Ovary (tissue), 7 donors: ENCODE measurements at regions not wholly inside any gene's neighbourhood (a gene's known extent, or its start where the extent isn't known, plus 50 kb on each side); places are given as distances from the start of the nearest gene placed in this dataset.

Source experiments
- DNase-seq, 5 donors: peaks; one replicate each; pipeline ENCODE4 v3.0.0-alpha.2; 2019 to 2020
- H3K27ac ChIP-seq, 2 donors: fragments of 200-600 bp; one replicate each; pipeline versions ENCODE4 v1.5.1 to v1.8.0; 2019 to 2022
- H3K27me3 ChIP-seq: fragments of 200-600 bp; one replicate; pipeline ENCODE4 v1.8.0; 2022
- H3K36me3 ChIP-seq: fragments of 200-600 bp; sonication (generic); one replicate; pipeline ENCODE4 v1.5.1; 2019
- H3K4me1 ChIP-seq: one replicate; pipeline ENCODE4 v1.8.1; 2013; ENCODE audit warnings: mild to moderate bottlenecking, moderate library complexity; ENCODE audit not compliant: insufficient read depth
- H3K4me3 ChIP-seq: fragments of 200-600 bp; sonication (generic); one replicate; pipeline ENCODE4 v1.5.1; 2017
- H3K9me3 ChIP-seq, 2 donors: fragments of 200-600 bp in 1 of 2; sonication (generic) in 1 of 2; one replicate each; pipeline versions ENCODE4 v1.5.1 to v1.8.1; 2013 to 2019; ENCODE audit warnings: mild to moderate bottlenecking in 1 of 2, moderate library complexity in 1 of 2
- CTCF ChIP-seq, 3 donors: fragments of 450-650 bp in 2 of 3; fragments of 200-600 bp in 1 of 3; IDR thresholded peaks; one replicate each; pipeline versions ENCODE4 v1.5.1 to v1.8.0; 2016 to 2022; ENCODE audit warnings: antibody characterized with exemption in 3 of 3, mild to moderate bottlenecking in 1 of 3
- EP300 ChIP-seq: sonication (generic); formaldehyde crosslinking; IDR thresholded peaks from one replicate; pipeline ENCODE4 v1.6.1; 2017; ENCODE audit warnings: antibody characterized with exemption
- POLR2A ChIP-seq: fragments of 450-650 bp; IDR thresholded peaks from one replicate; pipeline ENCODE4 v1.6.1; 2017; ENCODE audit warnings: antibody characterized with exemption, mild to moderate bottlenecking, moderate library complexity
- WGBS, 3 donors: extraction: QIAGEN DNeasy Blood & Tissue Kit in 1 of 3; methylation state at CpG; one replicate each; pipeline versions ENCODE4 v1.1.5 to v1.1.7; 2013 to 2017; 5-methylcytosine and 5-hydroxymethylcytosine counted together
- intact Hi-C, 4 donors: fragments of 100-400 bp; cut with DNase I; formaldehyde crosslinking; loops; one replicate each; pipeline versions ENCODE4 v1.11.0 to v1.15.1; 2022 to 2023
- donor health status: DM: no; HTN: no; CAD: no; lungs with moderate emphysema.
- donor health status: DM: no; HTN: no; CAD: no.
- donor health status: Bipolar disorder and iron deficiency.
- donor health status: DM: no; HTN: no; CAD: no.
- donor health status: DM: yes; HTN: yes; CAD: no.

GRCh38 chr10:23702977-23703414, 264.1 kb downstream of the OTUD1 start:
- TF ChIP-seq POLR2A (no peak), CTCF (IDR thresholded peaks at IDR 0.05) (no peak), EP300 (no peak)
- intact Hi-C loops = loop anchor here in 1 of 4 donors (10.0 kb wide), 1 partner anchor 388 kb away; no protein-coding TSS in a partner anchor

DNA sequence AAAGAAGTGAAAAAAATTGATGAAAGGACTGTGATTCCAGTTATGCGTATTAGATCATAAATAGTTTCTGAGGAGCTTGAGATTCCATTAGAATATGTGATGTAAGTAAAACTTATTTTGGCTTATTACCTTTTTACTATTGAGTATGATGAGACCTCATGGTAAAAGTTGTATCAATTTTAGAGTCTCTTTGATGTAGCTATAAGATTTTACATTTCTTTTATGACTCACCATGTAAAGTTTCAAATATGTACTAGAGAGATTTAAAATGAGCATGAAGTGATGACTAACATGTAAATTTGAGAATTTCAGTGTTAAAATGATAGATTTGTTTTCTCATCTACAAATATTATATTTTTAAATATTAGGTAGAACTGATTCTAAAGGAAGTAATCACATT, 276.5 kb downstream of the OTUD1 start:
- Histone ChIP-seq H3K9me3 (no peaks in the 10 kb centered on the region), H3K27me3 (no peaks in the 10 kb centered on the region), H3K27ac (no peak overlapping the region), H3K4me1 (no peaks in the 10 kb centered on the region), H3K36me3 (no peaks in the 10 kb centered on the region), H3K4me3 (no peak overlapping the region)
- no peak for DNase-seq
- intact Hi-C loops = no loop called here
- WGBS, 3 donors = 94 to 97% (median 96%) methylated on average over 1 of the region's 1 CpG
- no peak for TF ChIP-seq EP300
- no peak for TF ChIP-seq CTCF (IDR thresholded peaks at IDR 0.05)
- TF ChIP-seq POLR2A = no peak

More at GRCh38 chr10:23702977-23703414, 264.1 kb downstream of the OTUD1 start:
- WGBS, 3 donors = 6 to 15% (median 8%) methylated on average over 9 of the region's 9 CpGs
- Histone ChIP-seq H3K4me1 (no peaks in the 10 kb centered on the region), H3K27me3 (no peaks in the 10 kb centered on the region), H3K36me3 (no peaks in the 10 kb centered on the region), H3K27ac (no peak overlapping the region), H3K9me3 (no peaks in the 10 kb centered on the region), H3K4me3 (no peak overlapping the region)
- peak in 2 of 5 donors; percentile 20 to 30 for DNase-seq

DNA sequence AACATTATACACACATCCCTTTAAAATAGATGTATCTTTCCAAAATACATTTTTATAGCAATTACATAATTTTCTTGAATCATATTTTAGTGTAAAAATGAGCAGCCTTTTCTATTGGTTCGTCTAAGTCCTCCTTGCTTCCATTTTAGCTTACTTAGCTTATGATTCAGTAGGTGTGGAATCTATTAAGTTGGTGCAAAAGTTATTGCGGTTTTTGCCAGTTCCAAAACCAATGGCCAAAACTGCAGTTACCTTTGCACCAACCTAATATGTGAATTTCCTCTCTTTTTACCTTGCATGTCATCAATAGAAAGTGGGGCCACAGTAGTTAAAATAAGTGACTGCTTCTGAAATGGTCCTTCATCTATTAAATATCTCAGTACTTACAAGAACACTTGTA, 279.0 kb downstream of the OTUD1 start:
- no peak for DNase-seq
- TF ChIP-seq CTCF (IDR thresholded peaks at IDR 0.05) = no peak
- no peak for TF ChIP-seq POLR2A
- no peak for TF ChIP-seq EP300
- intact Hi-C loops = no loop called here
- no peak overlapping the region for H3K27ac ChIP-seq
- no peaks in the 10 kb centered on the region for H3K27me3 ChIP-seq
- no peaks in the 10 kb centered on the region for H3K9me3 ChIP-seq
- no peaks in the 10 kb centered on the region for H3K4me1 ChIP-seq
- no peaks in the 10 kb centered on the region for H3K36me3 ChIP-seq
- no peak overlapping the region for H3K4me3 ChIP-seq
- WGBS, 3 donors = 53 to 55% (median 55%) methylated on average over 2 of the region's 2 CpGs

- no peak for DNase-seq
- intact Hi-C loops = no loop called here
- H3K9me3 ChIP-seq = no peaks in the 10 kb centered on the region
- no peak overlapping the region for H3K27ac ChIP-seq
- no peaks in the 10 kb centered on the region for H3K4me1 ChIP-seq
- WGBS, 3 donors = 75 to 86% (median 79%) methylated on average over 3 of the region's 3 CpGs
- H3K27me3 ChIP-seq = no peaks in the 10 kb centered on the region
- no peak for TF ChIP-seq POLR2A
- TF ChIP-seq EP300 = no peak
- no peak for TF ChIP-seq CTCF (IDR thresholded peaks at IDR 0.05)
- no peaks in the 10 kb centered on the region for H3K36me3 ChIP-seq
- H3K4me3 ChIP-seq = no peak overlapping the region
These were observed 280.1 kb downstream of the OTUD1 start for GRCh38 chr10:23718946-23719345.
